ENCODE measurements at regions not wholly inside any gene's neighbourhood (a gene's known extent, or its start where the extent isn't known, plus 50 kb on each side); places are given as distances from the start of the nearest gene placed in this dataset.
"Not testable (repeated sequence)": the region's sequence is repeated elsewhere in the genome, so short reads cannot be mapped to it uniquely, and the experiment has no call there.

- BruUV-seq (replicated peaks), result no TSS peak
- CTCF ChIA-PET, result no interaction called here
- Histone ChIP-seq H3K27me3 (replicated peaks; ENCODE audit: insufficient read depth, low read depth, low read length, poor library complexity) (no peaks in the 10 kb centered on the region), H3K27ac (ENCODE audit: low read depth, low read length, poor library complexity, severe bottlenecking) (no peak overlapping the region), H3K9me3 (ENCODE audit: low read depth, low read length, poor library complexity, severe bottlenecking) (peaks cover 5% of the 10 kb centered on the region), H3K36me3 (ENCODE audit: insufficient read depth, low read length, poor library complexity, severe bottlenecking) (no peaks in the 10 kb centered on the region), H3K4me1 (ENCODE audit: insufficient read depth, low read length, poor library complexity, severe bottlenecking) (no peaks in the 10 kb centered on the region), H3K4me3 (ENCODE audit: low read depth, low read length, poor library complexity, severe bottlenecking) (no peak overlapping the region)
- no peak for DNase-seq (ENCODE audit: low spot score)
- no peak for TF ChIP-seq CTCF (conservative IDR thresholded peaks at IDR 0.05; ENCODE audit: low read depth, low read length)
- TF ChIP-seq EZH2 (IDR thresholded peaks at IDR 0.05; ENCODE audit: borderline replicate concordance, low read depth, low read length, poor library complexity, severe bottlenecking), result no peak
- POLR2A ChIA-PET (ENCODE audit: low non-redundant PET), result interaction anchor here (0.6 kb wide), 1 partner anchor 341 kb away, joined by 3 read pairs; no protein-coding TSS in a partner anchor
- intact Hi-C loops (cut with micrococcal nuclease; ENCODE audit: unreplicated experiment), result no loop called here
Measured at GRCh38 chr4:120557372-120557771, 365.2 kb downstream of the PRDM5 start.

GRCh38 chr4:120555058-120555457 is 367.5 kb downstream of the PRDM5 start:
- no peak for DNase-seq (ENCODE audit: low spot score)
- BruUV-seq (replicated peaks), result no TSS peak
- intact Hi-C loops (cut with micrococcal nuclease; ENCODE audit: unreplicated experiment), result no loop called here

DNA sequence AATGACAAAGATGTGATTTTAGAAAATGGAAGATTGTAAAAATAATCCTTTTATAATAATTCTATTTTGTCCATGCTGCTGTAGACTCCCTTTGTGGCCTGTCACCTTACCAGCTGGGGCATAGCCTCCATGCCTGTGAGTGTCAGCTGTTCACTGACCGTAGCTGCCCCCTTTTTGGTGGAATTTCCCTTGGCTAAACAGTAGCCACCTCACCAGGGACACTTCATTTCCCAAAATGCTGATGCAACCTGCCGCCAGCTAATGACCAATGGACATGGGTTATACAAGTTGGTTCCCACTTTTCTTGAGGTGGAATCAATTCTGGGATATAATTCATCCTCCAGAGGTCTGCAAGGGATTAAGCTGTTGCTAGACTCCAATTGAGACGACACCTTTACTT is 368.4 kb downstream of the PRDM5 start:
- ChIA-PET POLR2A (ENCODE audit: low non-redundant PET) (no interaction called here), CTCF (no interaction called here)
- no peak overlapping the region for H3K27ac ChIP-seq (ENCODE audit: low read depth, low read length, poor library complexity, severe bottlenecking)
- no TSS peak for BruUV-seq (replicated peaks)
- DNase-seq (ENCODE audit: low spot score), result no peak
- H3K4me3 ChIP-seq (ENCODE audit: low read depth, low read length, poor library complexity, severe bottlenecking), result no peak overlapping the region
- intact Hi-C loops (cut with micrococcal nuclease; ENCODE audit: unreplicated experiment), result no loop called here
- no peak for TF ChIP-seq EZH2 (IDR thresholded peaks at IDR 0.05; ENCODE audit: borderline replicate concordance, low read depth, low read length, poor library complexity, severe bottlenecking)
- no peak for TF ChIP-seq CTCF (conservative IDR thresholded peaks at IDR 0.05; ENCODE audit: low read depth, low read length)
- H3K9me3 ChIP-seq (ENCODE audit: low read depth, low read length, poor library complexity, severe bottlenecking), result no peaks in the 10 kb centered on the region
- H3K36me3 ChIP-seq (ENCODE audit: insufficient read depth, low read length, poor library complexity, severe bottlenecking), result no peaks in the 10 kb centered on the region
- H3K27me3 ChIP-seq (replicated peaks; ENCODE audit: insufficient read depth, low read depth, low read length, poor library complexity), result no peaks in the 10 kb centered on the region
- no peaks in the 10 kb centered on the region for H3K4me1 ChIP-seq (ENCODE audit: insufficient read depth, low read length, poor library complexity, severe bottlenecking)

More at GRCh38 chr4:120555058-120555457, 367.5 kb downstream of the PRDM5 start:
- Histone ChIP-seq H3K27me3 (replicated peaks; ENCODE audit: insufficient read depth, low read depth, low read length, poor library complexity) (no peaks in the 10 kb centered on the region), H3K36me3 (ENCODE audit: insufficient read depth, low read length, poor library complexity, severe bottlenecking) (no peaks in the 10 kb centered on the region), H3K27ac (ENCODE audit: low read depth, low read length, poor library complexity, severe bottlenecking) (no peak overlapping the region), H3K9me3 (ENCODE audit: low read depth, low read length, poor library complexity, severe bottlenecking) (no peaks in the 10 kb centered on the region), H3K4me1 (ENCODE audit: insufficient read depth, low read length, poor library complexity, severe bottlenecking) (no peaks in the 10 kb centered on the region), H3K4me3 (ENCODE audit: low read depth, low read length, poor library complexity, severe bottlenecking) (no peak overlapping the region)
- ChIA-PET CTCF (no interaction called here), POLR2A (ENCODE audit: low non-redundant PET) (no interaction called here)
- no peak for TF ChIP-seq EZH2 (IDR thresholded peaks at IDR 0.05; ENCODE audit: borderline replicate concordance, low read depth, low read length, poor library complexity, severe bottlenecking)
- TF ChIP-seq CTCF (conservative IDR thresholded peaks at IDR 0.05; ENCODE audit: low read depth, low read length), result no peak

- BruUV-seq (replicated peaks); CTCF ChIA-PET: not testable (repeated sequence)
Measured at GRCh38 chr4:120550624-120551220, 371.8 kb downstream of the PRDM5 start.

More at GRCh38 chr4:120550624-120551220, 371.8 kb downstream of the PRDM5 start:
- H3K27ac ChIP-seq (ENCODE audit: low read depth, low read length, poor library complexity, severe bottlenecking); H3K9me3 ChIP-seq (ENCODE audit: low read depth, low read length, poor library complexity, severe bottlenecking); H3K4me1 ChIP-seq (ENCODE audit: insufficient read depth, low read length, poor library complexity, severe bottlenecking); intact Hi-C loops (cut with micrococcal nuclease; ENCODE audit: unreplicated experiment); H3K27me3 ChIP-seq (replicated peaks; ENCODE audit: insufficient read depth, low read depth, low read length, poor library complexity); H3K4me3 ChIP-seq (ENCODE audit: low read depth, low read length, poor library complexity, severe bottlenecking); POLR2A ChIA-PET (ENCODE audit: low non-redundant PET); DNase-seq (ENCODE audit: low spot score); H3K36me3 ChIP-seq (ENCODE audit: insufficient read depth, low read length, poor library complexity, severe bottlenecking): not testable (repeated sequence)
